ENCODE measurements at regions not wholly inside any gene's neighbourhood (a gene's known extent, or its start where the extent isn't known, plus 50 kb on each side); places are given as distances from the start of the nearest gene placed in this dataset.

DNA sequence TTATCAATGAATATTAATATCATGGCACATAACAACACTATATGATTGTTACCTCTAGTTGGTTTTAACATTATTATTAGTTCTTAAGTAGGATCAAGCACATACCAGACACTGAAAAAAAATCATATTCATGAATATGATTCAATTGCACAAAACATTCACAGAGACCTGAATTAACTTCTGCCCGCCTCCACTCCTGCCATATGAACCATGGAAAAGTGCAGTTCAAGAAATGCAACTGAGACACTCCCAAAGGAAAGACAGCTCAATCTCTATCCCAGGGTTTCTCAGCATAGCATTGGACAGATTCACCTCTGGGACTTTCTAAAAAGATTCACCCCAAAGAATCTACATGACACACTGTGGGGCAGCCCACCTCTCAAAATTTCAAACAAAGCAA is 103.5 kb upstream of the KCNIP4 start:
- Histone ChIP-seq H3K79me1 (ENCODE audit: low read length) (no peaks in the 10 kb centered on the region), H3K4me3 (ENCODE audit: low read depth, low read length) (no peak overlapping the region), H4K12ac (ENCODE audit: low read depth, low read length) (no peak overlapping the region), H3K27me3 (ENCODE audit: insufficient read depth, low read length) (no peaks in the 10 kb centered on the region), H3K4me1 (ENCODE audit: control insufficient read depth in 1 of 2, insufficient read depth in 2 of 2, low read length in 2 of 2) (no peaks in the 10 kb centered on the region), H2BK120ac (ENCODE audit: insufficient read depth, low read length, poor library complexity) (no peak overlapping the region), H3K4ac (ENCODE audit: low read depth, low read length) (no peak overlapping the region), H2AFZ (ENCODE audit: insufficient read depth, low read length, poor library complexity) (no peak overlapping the region), H3K23ac (ENCODE audit: low read length) (no peak overlapping the region), H3K14ac (ENCODE audit: low read length) (no peak overlapping the region), H4K8ac (ENCODE audit: low read depth, low read length) (no peak overlapping the region), H3K79me2 (ENCODE audit: control insufficient read depth, insufficient read depth, low read length, poor library complexity) (no peaks in the 10 kb centered on the region), H3K9me3 (ENCODE audit: insufficient read depth, low read depth, low read length) (peaks cover under 1% of the 10 kb centered on the region), H2BK12ac (ENCODE audit: low read length) (no peak overlapping the region), H2BK5ac (ENCODE audit: low read depth, low read length, poor library complexity) (no peak overlapping the region), H3K4me2 (ENCODE audit: low read length) (no peak overlapping the region), H3K27ac (ENCODE audit: low read depth, low read length) (no peak overlapping the region), H2AK5ac (ENCODE audit: low read length) (no peak overlapping the region), H4K91ac (ENCODE audit: low read depth, low read length) (no peak overlapping the region), H3K36me3 (ENCODE audit: control insufficient read depth in 1 of 2, insufficient read depth in 2 of 2, low read length in 2 of 2) (no peaks in the 10 kb centered on the region), H3K18ac (ENCODE audit: low read length) (no peak overlapping the region), H3K9ac (ENCODE audit: low read length) (no peak overlapping the region)
- no peak for DNase-seq
- no CpG with 5 or more reads among the region's 1 CpG for WGBS (ENCODE audit: extremely low coverage, insufficient coverage, insufficient read length)

DNA sequence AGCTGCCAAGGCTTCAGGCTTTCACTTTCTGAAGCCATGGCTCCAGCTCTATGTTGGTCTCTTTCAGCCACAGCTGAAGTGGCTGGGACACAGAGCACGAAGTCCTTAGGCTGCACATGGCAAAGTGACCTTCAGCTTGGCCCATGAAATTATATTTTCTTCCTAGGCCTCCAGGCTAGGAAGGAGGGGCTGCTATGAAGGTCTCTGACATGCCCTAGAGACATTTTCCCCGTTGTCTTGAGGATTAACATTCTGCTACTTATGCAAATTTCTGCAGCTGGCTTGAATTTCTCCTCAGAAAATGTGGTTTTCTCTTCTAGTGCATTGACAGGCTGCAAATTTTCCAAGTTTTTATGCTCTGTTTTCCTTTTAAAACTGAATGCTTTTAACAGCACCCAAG is 99.8 kb upstream of the KCNIP4 start:
- Histone ChIP-seq H3K23ac (ENCODE audit: low read length) (no peak overlapping the region), H4K8ac (ENCODE audit: low read depth, low read length) (no peak overlapping the region), H3K9me3 (ENCODE audit: insufficient read depth, low read depth, low read length) (no peaks in the 10 kb centered on the region), H2BK12ac (ENCODE audit: low read length) (no peak overlapping the region), H4K12ac (ENCODE audit: low read depth, low read length) (no peak overlapping the region), H3K4me3 (ENCODE audit: low read depth, low read length) (no peak overlapping the region), H2BK5ac (ENCODE audit: low read depth, low read length, poor library complexity) (no peak overlapping the region), H3K79me1 (ENCODE audit: low read length) (no peaks in the 10 kb centered on the region), H3K36me3 (ENCODE audit: control insufficient read depth in 1 of 2, insufficient read depth in 2 of 2, low read length in 2 of 2) (no peaks in the 10 kb centered on the region), H3K14ac (ENCODE audit: low read length) (no peak overlapping the region), H3K9ac (ENCODE audit: low read length) (no peak overlapping the region), H2AFZ (ENCODE audit: insufficient read depth, low read length, poor library complexity) (no peak overlapping the region), H4K91ac (ENCODE audit: low read depth, low read length) (no peak overlapping the region), H2AK5ac (ENCODE audit: low read length) (no peak overlapping the region), H3K4me2 (ENCODE audit: low read length) (no peak overlapping the region), H3K27ac (ENCODE audit: low read depth, low read length) (no peak overlapping the region), H3K27me3 (ENCODE audit: insufficient read depth, low read length) (no peaks in the 10 kb centered on the region), H3K79me2 (ENCODE audit: control insufficient read depth, insufficient read depth, low read length, poor library complexity) (no peaks in the 10 kb centered on the region), H2BK120ac (ENCODE audit: insufficient read depth, low read length, poor library complexity) (no peak overlapping the region), H3K4ac (ENCODE audit: low read depth, low read length) (no peak overlapping the region), H3K18ac (ENCODE audit: low read length) (no peak overlapping the region), H3K4me1 (ENCODE audit: control insufficient read depth in 1 of 2, insufficient read depth in 2 of 2, low read length in 2 of 2) (no peaks in the 10 kb centered on the region)
- DNase-seq: no peak
- WGBS (ENCODE audit: extremely low coverage, insufficient coverage, insufficient read length): no CpG with 5 or more reads among the region's 2 CpGs

DNA sequence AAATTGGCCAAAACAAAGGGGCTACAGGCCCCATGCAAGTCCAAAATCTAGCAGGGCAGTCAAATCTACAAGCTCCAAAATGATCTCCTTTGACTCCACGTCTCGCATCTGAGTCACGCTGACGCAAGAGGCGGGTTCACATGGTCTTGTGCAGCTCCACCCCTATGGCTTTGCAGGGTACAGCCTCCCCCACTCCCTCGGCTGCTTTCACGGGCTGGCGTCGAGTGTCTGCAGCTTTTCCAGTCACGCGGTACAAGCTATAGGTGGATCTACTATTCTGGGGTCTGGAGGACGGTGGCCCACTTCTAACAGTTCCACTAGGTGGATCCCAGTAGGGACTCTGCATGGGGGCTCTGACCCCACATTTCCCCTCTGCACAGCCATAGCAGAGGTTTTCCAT is 99.2 kb upstream of the KCNIP4 start:
- no peaks in the 10 kb centered on the region for H3K9me3 ChIP-seq (ENCODE audit: insufficient read depth, low read depth, low read length)

DNA sequence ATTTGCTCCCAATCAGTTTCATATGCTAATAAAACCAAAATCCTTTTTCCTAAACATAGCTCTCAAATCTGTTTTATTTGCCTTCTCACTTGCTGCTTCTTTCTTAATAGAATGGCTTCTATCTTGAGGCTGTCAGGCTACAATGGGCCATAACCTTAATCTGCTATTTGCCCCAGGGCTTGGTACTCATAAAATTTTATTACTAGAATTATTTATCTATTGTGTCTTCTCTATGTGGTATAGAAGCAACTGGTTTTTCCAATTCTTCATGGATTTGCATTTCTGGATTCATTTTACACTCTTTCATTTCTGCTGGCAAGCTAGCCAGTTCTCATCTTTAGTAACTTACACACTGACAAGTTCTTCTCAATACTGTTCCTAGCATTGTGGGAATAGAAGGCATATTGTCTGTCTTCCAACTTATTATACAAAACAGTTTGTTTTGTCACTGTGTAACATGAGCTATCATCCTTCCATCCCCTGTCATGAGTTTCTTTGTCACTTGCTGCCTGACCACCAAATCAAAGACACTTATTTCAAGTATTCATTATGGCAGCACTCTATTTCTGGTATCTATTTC is 96.6 kb upstream of the KCNIP4 start:
- Histone ChIP-seq H3K4ac (ENCODE audit: low read depth, low read length) (no peak overlapping the region), H3K36me3 (ENCODE audit: control insufficient read depth in 1 of 2, insufficient read depth in 2 of 2, low read length in 2 of 2) (no peaks in the 10 kb centered on the region), H3K9ac (ENCODE audit: low read length) (no peak overlapping the region), H2BK120ac (ENCODE audit: insufficient read depth, low read length, poor library complexity) (no peak overlapping the region), H3K14ac (ENCODE audit: low read length) (no peak overlapping the region), H3K27me3 (ENCODE audit: insufficient read depth, low read length) (no peaks in the 10 kb centered on the region), H3K18ac (ENCODE audit: low read length) (no peak overlapping the region), H3K23ac (ENCODE audit: low read length) (no peak overlapping the region), H2BK12ac (ENCODE audit: low read length) (no peak overlapping the region), H2BK5ac (ENCODE audit: low read depth, low read length, poor library complexity) (no peak overlapping the region), H2AK5ac (ENCODE audit: low read length) (no peak overlapping the region), H4K12ac (ENCODE audit: low read depth, low read length) (no peak overlapping the region), H3K27ac (ENCODE audit: low read depth, low read length) (no peak overlapping the region), H3K9me3 (ENCODE audit: insufficient read depth, low read depth, low read length) (peaks cover 4% of the 10 kb centered on the region), H3K4me3 (ENCODE audit: low read depth, low read length) (no peak overlapping the region), H2AFZ (ENCODE audit: insufficient read depth, low read length, poor library complexity) (no peak overlapping the region), H4K91ac (ENCODE audit: low read depth, low read length) (no peak overlapping the region), H4K8ac (ENCODE audit: low read depth, low read length) (no peak overlapping the region), H3K4me2 (ENCODE audit: low read length) (no peak overlapping the region), H3K79me1 (ENCODE audit: low read length) (no peaks in the 10 kb centered on the region), H3K4me1 (ENCODE audit: control insufficient read depth in 1 of 2, insufficient read depth in 2 of 2, low read length in 2 of 2) (no peaks in the 10 kb centered on the region), H3K79me2 (ENCODE audit: control insufficient read depth, insufficient read depth, low read length, poor library complexity) (no peaks in the 10 kb centered on the region)
- DNase-seq: no peak

More for the DNA sequence above, 99.2 kb upstream of the KCNIP4 start:
- Histone ChIP-seq H3K79me1 (ENCODE audit: low read length) (no peaks in the 10 kb centered on the region), H3K9ac (ENCODE audit: low read length) (no peak overlapping the region), H3K4me3 (ENCODE audit: low read depth, low read length) (no peak overlapping the region), H3K23ac (ENCODE audit: low read length) (no peak overlapping the region), H2BK5ac (ENCODE audit: low read depth, low read length, poor library complexity) (no peak overlapping the region), H3K27ac (ENCODE audit: low read depth, low read length) (no peak overlapping the region), H2BK120ac (ENCODE audit: insufficient read depth, low read length, poor library complexity) (no peak overlapping the region), H3K14ac (ENCODE audit: low read length) (no peak overlapping the region), H3K79me2 (ENCODE audit: control insufficient read depth, insufficient read depth, low read length, poor library complexity) (no peaks in the 10 kb centered on the region), H4K91ac (ENCODE audit: low read depth, low read length) (no peak overlapping the region), H3K4me1 (ENCODE audit: control insufficient read depth in 1 of 2, insufficient read depth in 2 of 2, low read length in 2 of 2) (no peaks in the 10 kb centered on the region), H4K12ac (ENCODE audit: low read depth, low read length) (no peak overlapping the region), H2BK12ac (ENCODE audit: low read length) (no peak overlapping the region), H3K4me2 (ENCODE audit: low read length) (no peak overlapping the region), H3K4ac (ENCODE audit: low read depth, low read length) (no peak overlapping the region), H2AFZ (ENCODE audit: insufficient read depth, low read length, poor library complexity) (no peak overlapping the region), H4K8ac (ENCODE audit: low read depth, low read length) (no peak overlapping the region), H3K36me3 (ENCODE audit: control insufficient read depth in 1 of 2, insufficient read depth in 2 of 2, low read length in 2 of 2) (no peaks in the 10 kb centered on the region), H2AK5ac (ENCODE audit: low read length) (no peak overlapping the region), H3K18ac (ENCODE audit: low read length) (no peak overlapping the region), H3K27me3 (ENCODE audit: insufficient read depth, low read length) (no peaks in the 10 kb centered on the region)
- WGBS (ENCODE audit: extremely low coverage, insufficient coverage, insufficient read length): no CpG with 5 or more reads among the region's 12 CpGs
- no peak for DNase-seq
